IMR-90 (cell line): ENCODE measurements at regions not wholly inside any gene's neighbourhood (a gene's known extent, or its start where the extent isn't known, plus 50 kb on each side); places are given as distances from the start of the nearest gene placed in this dataset.

Experiments
- ATAC-seq: fragments of 200-7000 bp; cut with Tn5 transposase; 2 replicates; pipeline ENCODE4 v1.9.1; 2020; ENCODE audit warnings: low read depth, mild to moderate bottlenecking, moderate library complexity
- BruUV-seq: library from RNA; stranded (reverse); fragments of 400-500 nt; replicated peaks from 2 replicates; lab custom pipeline; 2021; lab: Mats Ljungman, UMichigan
- CTCF ChIA-PET: fragments of 300-600 bp; formaldehyde crosslinking; extraction: SDS; loops from one replicate; lab custom pipeline; 2021; ENCODE audit warnings: antibody characterized with exemption; lab: Yijun Ruan, JAX
- POLR2A ChIA-PET: fragments of 300-600 bp; sonication (Branson Sonifier 250); formaldehyde crosslinking; loops from one replicate; lab custom pipeline; 2022; ENCODE audit warnings: antibody characterized with exemption; ENCODE audit not compliant: unreplicated experiment; lab: Charles Lee
- DNase-seq: peaks from one replicate; pipeline ENCODE4 v3.0.0; 2013
- H2AFZ ChIP-seq: replicated peaks from 2 replicates; pipeline ENCODE3; 2013; ENCODE audit warnings: low read length, mild to moderate bottlenecking; ENCODE audit not compliant: poor library complexity
- H2AK5ac ChIP-seq: 2 replicates; pipeline ENCODE4 v1.6.1; 2013; ENCODE audit warnings: low read depth, low read length, inconsistent platforms
- H2AK9ac ChIP-seq: replicated peaks from 2 replicates; pipeline ENCODE3; 2013; ENCODE audit warnings: mild to moderate bottlenecking, low read depth, low read length, moderate library complexity; ENCODE audit not compliant: poor library complexity
- H2BK120ac ChIP-seq: 2 replicates; pipeline ENCODE4 v1.6.1; 2013; ENCODE audit warnings: low read depth, low read length, inconsistent platforms
- H2BK15ac ChIP-seq: 3 replicates; pipeline ENCODE4 v1.6.1; 2013; ENCODE audit warnings: low read depth, low read length, inconsistent platforms
- H2BK20ac ChIP-seq: 2 replicates; pipeline ENCODE4 v1.6.1; 2013; ENCODE audit warnings: low read depth, mild to moderate bottlenecking, inconsistent platforms, low read length, moderate library complexity
- H2BK5ac ChIP-seq: 2 replicates; pipeline ENCODE4 v1.6.1; 2013; ENCODE audit warnings: mild to moderate bottlenecking, low read depth, low read length, inconsistent platforms; ENCODE audit not compliant: poor library complexity, severe bottlenecking
- H3K14ac ChIP-seq: replicated peaks from 2 replicates; pipeline ENCODE4 v1.6.1; 2013; ENCODE audit warnings: low read depth, low read length, inconsistent platforms
- H3K18ac ChIP-seq: 2 replicates; pipeline ENCODE4 v1.6.1; 2013; ENCODE audit warnings: low read depth, low read length, control low read depth
- H3K23ac ChIP-seq: 2 replicates; pipeline ENCODE4 v1.6.1; 2013; ENCODE audit warnings: low read depth, low read length, inconsistent platforms
- H3K27ac ChIP-seq: 2 replicates; pipeline ENCODE4 v1.5.1; 2013; ENCODE audit warnings: mild to moderate bottlenecking, control low read depth, low read length; ENCODE audit not compliant: insufficient read depth
- H3K27me3 ChIP-seq: 2 replicates; pipeline ENCODE4 v1.6.1; 2013; ENCODE audit warnings: low read length; ENCODE audit not compliant: control insufficient read depth, insufficient read depth
- H3K36me3 ChIP-seq: 2 replicates; pipeline ENCODE4 v1.6.1; 2013; ENCODE audit warnings: low read length, mixed read lengths; ENCODE audit not compliant: control insufficient read depth, insufficient read depth
- H3K4ac ChIP-seq: 2 replicates; pipeline ENCODE4 v1.6.1; 2013; ENCODE audit warnings: low read depth, low read length, inconsistent platforms
- H3K4me1 ChIP-seq: 2 replicates; pipeline ENCODE4 v1.6.1; 2013; ENCODE audit warnings: low read length, mixed read lengths; ENCODE audit not compliant: control insufficient read depth, insufficient read depth
- H3K4me2 ChIP-seq: 2 replicates; pipeline ENCODE4 v1.6.1; 2013; ENCODE audit warnings: low read depth, mild to moderate bottlenecking, control low read depth, low read length, moderate library complexity
- H3K4me3 ChIP-seq: 2 replicates; pipeline ENCODE4 v1.5.1; 2013; ENCODE audit warnings: low read depth, mild to moderate bottlenecking, control low read depth, low read length, moderate library complexity; ENCODE audit not compliant: insufficient read depth
- H3K56ac ChIP-seq: 2 replicates; pipeline ENCODE4 v1.6.1; 2013; ENCODE audit warnings: low read length, inconsistent platforms; ENCODE audit not compliant: insufficient read depth; ENCODE audit errors: extremely low read depth
- H3K79me1 ChIP-seq, 2 experiments: 2 replicates each; pipeline ENCODE4 v1.6.1; 2013; ENCODE audit warnings: low read length in 2 of 2, inconsistent platforms in 1 of 2, low read depth in 1 of 2
- H3K9ac ChIP-seq: 2 replicates; pipeline ENCODE4 v1.6.1; 2013; ENCODE audit warnings: low read depth, low read length, control low read depth
- H3K9me1 ChIP-seq: 2 replicates; pipeline ENCODE4 v1.6.1; 2013; ENCODE audit warnings: low read length, inconsistent platforms; ENCODE audit not compliant: insufficient read depth
- H3K9me3 ChIP-seq: 2 replicates; pipeline ENCODE4 v1.6.1; 2013; ENCODE audit warnings: low read length; ENCODE audit not compliant: control insufficient read depth, insufficient read depth
- H4K20me1 ChIP-seq: 2 replicates; pipeline ENCODE4 v1.6.1; 2013; ENCODE audit warnings: low read length, inconsistent platforms; ENCODE audit not compliant: insufficient read depth
- H4K5ac ChIP-seq: 2 replicates; pipeline ENCODE4 v1.6.1; 2013; ENCODE audit warnings: mild to moderate bottlenecking, low read depth, low read length, control low read depth
- H4K8ac ChIP-seq, 2 experiments: 2 replicates each; pipeline ENCODE4 v1.6.1; 2013; ENCODE audit warnings: low read depth in 2 of 2, low read length in 2 of 2, control low read depth in 1 of 2, inconsistent platforms in 1 of 2
- H4K91ac ChIP-seq: 2 replicates; pipeline ENCODE4 v1.6.1; 2013; ENCODE audit warnings: low read depth, low read length, inconsistent platforms; ENCODE audit not compliant: insufficient read depth
- CEBPB ChIP-seq: IDR thresholded peaks from 2 replicates; pipeline ENCODE4 v1.6.1; 2012; ENCODE audit warnings: low read depth, low read length, improper control_type of control experiment
- CHD1 ChIP-seq: IDR thresholded peaks from 2 replicates; pipeline ENCODE4 v1.6.1; 2012; ENCODE audit warnings: low read depth, low read length, improper control_type of control experiment
- ELK1 ChIP-seq: fragments of 150-350 bp; IDR thresholded peaks from 2 replicates; pipeline ENCODE4 v1.6.1; 2016; ENCODE audit warnings: low read depth, mild to moderate bottlenecking, low read length, moderate library complexity, borderline replicate concordance
- MAFK ChIP-seq: IDR thresholded peaks from 2 replicates; pipeline ENCODE4 v1.6.1; 2012; ENCODE audit warnings: low read depth, low read length, improper control_type of control experiment
- MAZ ChIP-seq: IDR thresholded peaks from 2 replicates; pipeline ENCODE4 v1.6.1; 2012; ENCODE audit warnings: low read depth, mild to moderate bottlenecking, low read length, improper control_type of control experiment, moderate library complexity, borderline replicate concordance
- MXI1 ChIP-seq: IDR thresholded peaks from 2 replicates; pipeline ENCODE4 v1.6.1; 2012; ENCODE audit warnings: low read depth, mild to moderate bottlenecking, low read length, moderate library complexity, borderline replicate concordance
- RAD21 ChIP-seq: IDR thresholded peaks from 2 replicates; pipeline ENCODE4 v1.6.1; 2012; ENCODE audit warnings: low read length, improper control_type of control experiment
- RCOR1 ChIP-seq: IDR thresholded peaks from 2 replicates; pipeline ENCODE4 v1.6.1; 2012; ENCODE audit warnings: mild to moderate bottlenecking, low read length, improper control_type of control experiment; ENCODE audit not compliant: insufficient replicate concordance
- SMC3 ChIP-seq: fragments of 150-350 bp; IDR thresholded peaks from 2 replicates; pipeline ENCODE4 v1.6.1; 2016; ENCODE audit warnings: low read depth, mild to moderate bottlenecking, antibody characterized with exemption, low read length, moderate library complexity
- WGBS, 2 experiments: methylation state at CpG; one replicate each; pipeline versions ENCODE4 v1.1.5 to v1.1.7; 2013; ENCODE audit warnings: missing lambda C conversion rate in 2 of 2; ENCODE audit not compliant: insufficient read length in 1 of 2; ENCODE audit errors: extremely low coverage in 2 of 2; 5-methylcytosine and 5-hydroxymethylcytosine counted together
- dilution Hi-C: fragments of 300-500 bp; cut with HindIII; formaldehyde crosslinking; loops from one replicate; pipeline ENCODE4 v1.14.3; 2018; ENCODE audit warnings: low sequenced_read_pairs; ENCODE audit not compliant: unreplicated experiment
- in situ Hi-C: fragments of 300-500 bp; cut with MboI; formaldehyde crosslinking; loops from 3 replicates; pipeline ENCODE4 v1.14.3; 2019; ENCODE audit warnings: low sequenced_read_pairs, inconsistent platforms, mixed read lengths
- intact Hi-C: fragments of 100-400 bp; cut with micrococcal nuclease; formaldehyde crosslinking; loops from 2 replicates; pipeline ENCODE4 v1.10.0; 2022

GRCh38 chr9:71326360-71326759 lies 204.9 kb upstream of the TRPM3 start:
- Histone ChIP-seq H3K4me1 (no peaks in the 10 kb centered on the region), H3K36me3 (no peaks in the 10 kb centered on the region), H2AK5ac (no peak overlapping the region), H2BK15ac (no peak overlapping the region), H2AFZ (no peak overlapping the region), H2BK120ac (no peak overlapping the region), H2BK20ac (no peak overlapping the region), H2BK5ac (no peak overlapping the region), H2AK9ac (no peak overlapping the region), H3K23ac (no peak overlapping the region), H4K91ac (no peak overlapping the region), H3K9me1 (no peaks in the 10 kb centered on the region), H3K4me2 (no peak overlapping the region), H4K20me1 (no peaks in the 10 kb centered on the region), H3K18ac (no peak overlapping the region), H3K14ac (no peak overlapping the region), H3K27ac (no peak overlapping the region), H4K5ac (no peak overlapping the region), H3K9ac (no peak overlapping the region), H3K4ac (no peak overlapping the region), H3K9me3 (no peaks in the 10 kb centered on the region), H3K56ac (no peak overlapping the region), H3K4me3 (no peak overlapping the region), H4K8ac (no peak overlapping the region), H3K27me3 (no peaks in the 10 kb centered on the region), H3K79me1 (no peaks in the 10 kb centered on the region)
- dilution Hi-C loops, result no loop called here
- in situ Hi-C loops, result no loop called here
- DNase-seq, result no peak
- ChIA-PET CTCF (no interaction called here), POLR2A (no interaction called here)
- no TSS peak for BruUV-seq
- intact Hi-C loops, result no loop called here
- no peak for TF ChIP-seq MAZ
- no peak for TF ChIP-seq SMC3
- no peak for TF ChIP-seq CHD1
- TF ChIP-seq CEBPB, result no peak
- no peak for TF ChIP-seq RCOR1
- no peak for TF ChIP-seq MXI1
- no peak for TF ChIP-seq MAFK
- TF ChIP-seq RAD21, result no peak
- TF ChIP-seq ELK1, result no peak
- no CpG with 5 or more reads among the region's 1 CpG for WGBS, 2 experiments
- no peak for ATAC-seq
